Mucosa of gallbladder (tissue), 1 donor: ENCODE measurements at regions not wholly inside any gene's neighbourhood (a gene's known extent, or its start where the extent isn't known, plus 50 kb on each side); places are given as distances from the start of the nearest gene placed in this dataset.

Experiments
- DNase-seq: peaks from one replicate; pipeline ENCODE4 v3.0.0-alpha.2; 2020; ENCODE audit warnings: low spot score
- donor health status: DM: no; HTN: no; CAD: no.

GRCh38 chr2:216808805-216809425 lies 50.9 kb downstream of the TNP1 start:
- DNase-seq: no peak

GRCh38 chr2:216807857-216808272 lies 52.0 kb downstream of the TNP1 start:
- no peak for DNase-seq

DNA sequence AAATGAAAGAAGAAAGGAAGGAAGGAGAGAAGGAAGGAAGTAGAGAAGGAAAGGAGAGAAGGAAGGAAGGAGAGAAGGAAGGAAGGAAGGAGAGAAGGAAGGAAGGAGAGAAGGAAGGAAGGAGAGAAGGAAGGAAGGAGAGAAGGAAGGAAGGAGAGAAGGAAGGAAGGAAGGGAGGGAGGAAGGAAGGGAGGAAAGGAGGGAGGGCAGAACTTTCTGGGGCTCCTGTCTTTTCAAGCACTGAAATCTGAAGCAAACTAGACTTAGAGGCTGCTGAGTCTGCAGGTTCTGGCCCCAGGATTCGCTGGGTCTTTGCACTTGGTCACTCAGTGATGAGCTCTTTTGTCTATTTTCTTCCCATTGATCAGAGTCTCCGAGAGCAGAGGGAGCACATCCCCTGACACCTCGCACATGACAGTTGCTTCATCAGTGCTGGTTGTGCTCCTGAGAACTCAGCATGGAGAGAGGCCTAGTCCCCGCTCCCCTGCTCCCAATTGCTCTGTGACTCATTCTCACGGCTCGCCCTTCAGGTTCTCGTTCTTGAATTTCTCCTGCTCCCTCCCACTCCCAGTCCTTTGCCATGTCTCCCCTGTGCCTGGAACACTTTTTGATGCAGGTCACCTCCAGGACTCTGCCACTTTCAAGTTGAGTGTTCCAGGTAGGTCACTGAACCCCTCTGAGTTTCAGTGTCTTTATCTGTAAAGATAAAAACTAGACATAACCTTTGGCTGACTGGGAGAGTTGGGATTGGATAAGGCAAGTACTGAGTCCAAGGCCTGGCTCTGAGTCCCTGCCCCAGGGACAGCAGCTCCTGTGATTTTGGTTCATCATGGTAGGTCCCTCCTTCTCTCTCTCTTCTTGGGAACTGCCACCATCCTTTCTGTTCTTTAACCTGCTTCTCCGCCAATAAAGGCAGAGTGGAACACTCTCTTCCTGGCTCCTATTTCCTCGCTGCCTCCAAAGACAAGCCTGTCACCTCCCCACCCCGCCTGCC lies 55.2 kb downstream of the TNP1 start:
- no peak for DNase-seq

- DNase-seq: no peak
These were observed 56.1 kb downstream of the TNP1 start for GRCh38 chr2:216803791-216804190.

DNA sequence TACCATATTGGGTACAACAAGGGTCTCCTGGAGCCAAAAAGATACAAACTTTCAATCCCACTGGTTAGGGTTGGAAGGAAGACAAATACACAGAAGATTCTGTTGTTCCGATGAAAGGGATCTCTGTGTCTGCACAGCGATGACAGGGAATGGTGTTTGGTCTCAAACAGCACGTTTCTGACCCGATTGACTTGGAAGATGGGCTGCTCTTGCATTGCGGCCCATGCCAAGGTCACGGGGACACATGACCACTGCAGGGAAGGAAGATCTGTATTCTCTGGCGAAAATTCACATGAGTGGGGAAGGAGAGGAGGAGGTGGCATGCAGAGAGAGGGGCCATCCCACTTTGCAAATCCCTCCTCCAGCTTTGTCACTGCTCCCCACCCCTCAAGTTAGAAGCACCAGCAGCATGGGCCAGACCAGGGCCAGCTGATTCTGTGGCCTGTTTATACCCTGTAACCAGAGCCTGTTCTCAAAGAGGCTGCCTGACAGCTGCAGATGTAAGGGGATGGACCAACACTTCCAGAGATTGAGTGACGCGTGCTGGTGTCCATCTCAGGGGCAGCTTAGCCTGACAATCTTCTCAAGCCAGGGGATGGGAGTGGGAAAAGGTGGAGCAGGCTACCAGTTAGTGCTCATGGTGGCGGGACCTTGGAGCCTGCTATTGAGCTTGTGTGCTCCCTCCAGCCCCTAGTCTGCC lies 57.2 kb downstream of the TNP1 start:
- no peak for DNase-seq

GRCh38 chr2:216800836-216801235 lies 59.0 kb downstream of the TNP1 start:
- no peak for DNase-seq

GRCh38 chr2:216799873-216800431 lies 59.9 kb downstream of the TNP1 start:
- no peak for DNase-seq

DNA sequence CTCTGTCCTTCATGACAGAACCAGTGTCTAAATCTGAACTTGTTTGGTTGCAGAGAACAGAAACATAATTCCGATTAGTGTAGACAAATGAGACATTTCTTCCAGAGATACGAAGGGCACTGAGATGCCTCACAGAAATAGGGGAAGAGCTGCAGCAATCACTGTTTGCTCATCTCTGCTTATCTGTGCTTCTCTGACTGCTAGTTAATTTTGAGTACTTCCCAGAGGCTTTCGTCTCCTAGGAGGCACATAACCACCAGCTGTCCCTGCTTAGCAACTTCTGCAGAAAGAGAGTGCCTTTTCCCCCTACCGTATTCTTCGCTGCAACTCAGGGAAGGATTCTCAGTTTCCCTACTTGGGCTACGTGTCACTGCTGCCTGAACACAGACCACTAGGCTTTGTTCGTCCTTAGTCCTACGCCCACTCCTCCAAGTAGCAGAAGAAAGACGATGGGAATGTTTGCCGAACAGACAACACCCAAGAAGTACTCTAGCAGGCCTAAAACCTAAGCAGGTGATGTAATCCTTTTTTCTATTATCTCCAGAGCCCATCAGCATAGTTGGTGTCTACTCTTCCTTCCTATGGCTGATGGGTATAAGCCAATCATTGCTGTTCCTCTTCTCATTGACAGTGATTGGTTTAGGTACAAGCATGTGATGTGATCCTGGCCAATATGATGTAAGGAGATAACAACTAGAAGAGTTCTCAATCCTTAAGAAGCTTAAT lies 63.6 kb downstream of the TNP1 start:
- no peak for DNase-seq

GRCh38 chr2:216793386-216793785 lies 66.5 kb downstream of the TNP1 start:
- no peak for DNase-seq

GRCh38 chr2:216792222-216793021 lies 67.4 kb downstream of the TNP1 start:
- DNase-seq: peak; percentile 15

DNA sequence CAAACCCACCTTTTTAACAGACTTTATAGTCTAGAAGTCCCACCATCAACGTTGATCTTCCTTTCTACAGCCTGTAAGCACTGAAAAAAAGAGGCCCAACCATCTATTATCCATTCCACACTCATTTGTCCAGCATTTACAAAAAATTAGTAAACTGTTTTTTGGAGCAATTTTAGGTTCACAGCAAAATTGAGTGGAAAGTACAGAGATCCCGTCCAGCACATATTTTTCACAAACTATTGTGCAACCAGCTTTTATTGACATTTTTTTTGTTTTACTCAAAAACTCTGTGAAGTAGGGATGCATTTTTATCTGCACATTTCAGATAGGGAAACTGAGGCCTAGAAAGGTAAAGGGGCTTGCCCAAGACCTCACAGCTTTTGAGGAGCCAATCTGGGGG lies 68.6 kb downstream of the TNP1 start:
- DNase-seq: no peak

DNA sequence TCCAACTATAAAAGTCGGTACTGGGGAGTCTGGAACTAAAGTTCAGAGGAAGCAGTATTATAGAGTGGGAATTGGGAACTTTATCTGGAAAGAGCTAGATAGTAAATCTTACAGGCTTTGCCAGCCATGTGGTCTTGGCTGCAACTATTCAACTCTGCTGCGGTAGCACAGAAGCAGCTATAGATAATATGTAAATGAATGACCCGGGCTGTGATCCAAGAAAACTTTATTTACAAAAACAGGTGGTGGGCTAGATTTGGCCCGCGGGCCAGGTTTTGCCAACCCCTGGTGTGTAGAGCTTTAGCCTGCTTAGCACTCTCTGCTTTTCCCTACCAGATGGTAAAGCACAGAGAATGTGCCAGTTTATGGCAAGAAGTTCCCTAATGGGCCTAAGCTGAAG lies 70.8 kb downstream of the TNP1 start:
- DNase-seq: no peak

GRCh38 chr2:216787851-216788540 lies 71.9 kb downstream of the TNP1 start:
- DNase-seq: no peak

DNA sequence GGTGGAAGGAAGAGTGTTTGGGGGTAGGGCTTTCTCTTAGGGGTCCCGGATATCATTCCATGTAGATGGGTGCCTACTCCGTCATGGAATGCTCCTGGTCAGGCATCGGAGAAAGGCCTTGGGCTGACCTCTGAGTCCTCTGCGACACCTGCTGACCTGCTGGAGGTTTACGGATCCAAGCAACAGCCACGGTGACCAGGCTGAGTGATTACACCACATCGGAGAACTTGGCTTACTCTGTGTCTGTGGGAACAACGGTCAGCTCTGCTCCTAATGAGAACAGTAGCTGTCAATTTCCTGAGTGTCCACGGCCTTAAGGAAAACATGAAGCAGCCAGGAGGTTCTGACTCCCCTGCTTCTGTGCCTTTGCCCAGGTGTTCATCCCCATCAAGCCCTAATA lies 73.2 kb downstream of the TNP1 start:
- DNase-seq: no peak

- no peak for DNase-seq
These were observed 75.4 kb downstream of the TNP1 start for GRCh38 chr2:216784456-216784855.

DNA sequence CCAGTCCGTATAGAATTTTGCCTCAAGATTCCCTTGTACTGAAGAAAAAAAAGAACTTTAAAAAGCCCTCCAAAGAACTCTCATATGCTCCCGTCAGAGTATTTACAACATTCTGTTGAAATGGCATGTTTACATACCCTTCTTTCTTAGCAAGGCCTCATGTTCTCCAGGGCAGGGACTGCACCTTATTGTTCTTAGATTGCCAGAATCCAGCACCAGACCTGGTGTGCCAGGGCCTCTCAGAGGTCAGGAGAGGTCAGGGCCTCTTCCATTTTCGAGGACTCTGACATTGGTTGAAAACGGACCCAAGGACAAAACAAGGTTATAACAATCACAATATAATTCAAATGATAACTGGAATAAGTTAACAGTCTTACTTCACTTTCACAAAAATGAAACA lies 78.2 kb downstream of the TNP1 start:
- DNase-seq: no peak

DNA sequence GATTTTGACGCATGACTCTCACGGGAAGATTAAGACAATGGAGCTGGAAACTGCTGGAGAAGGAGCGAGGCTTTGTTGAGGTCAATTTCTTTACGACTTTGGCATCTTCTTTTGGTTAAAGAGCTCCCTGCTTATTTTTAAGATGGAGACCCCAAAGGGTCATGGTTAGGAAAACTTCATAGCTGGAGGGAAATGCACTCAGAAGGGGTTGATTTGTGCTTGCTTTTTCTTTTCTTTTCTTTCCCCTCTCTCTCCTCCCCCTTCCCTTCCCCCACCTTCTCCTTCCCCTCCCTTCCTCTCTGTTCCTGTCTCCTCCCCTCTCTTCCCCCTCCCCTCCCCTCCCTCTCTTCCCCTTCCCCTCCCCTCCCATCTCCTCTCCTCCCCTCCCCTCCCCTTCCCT lies 79.0 kb downstream of the TNP1 start:
- DNase-seq: no peak

- DNase-seq: no peak
These were observed 82.1 kb downstream of the TNP1 start for GRCh38 chr2:216777637-216778273.

DNA sequence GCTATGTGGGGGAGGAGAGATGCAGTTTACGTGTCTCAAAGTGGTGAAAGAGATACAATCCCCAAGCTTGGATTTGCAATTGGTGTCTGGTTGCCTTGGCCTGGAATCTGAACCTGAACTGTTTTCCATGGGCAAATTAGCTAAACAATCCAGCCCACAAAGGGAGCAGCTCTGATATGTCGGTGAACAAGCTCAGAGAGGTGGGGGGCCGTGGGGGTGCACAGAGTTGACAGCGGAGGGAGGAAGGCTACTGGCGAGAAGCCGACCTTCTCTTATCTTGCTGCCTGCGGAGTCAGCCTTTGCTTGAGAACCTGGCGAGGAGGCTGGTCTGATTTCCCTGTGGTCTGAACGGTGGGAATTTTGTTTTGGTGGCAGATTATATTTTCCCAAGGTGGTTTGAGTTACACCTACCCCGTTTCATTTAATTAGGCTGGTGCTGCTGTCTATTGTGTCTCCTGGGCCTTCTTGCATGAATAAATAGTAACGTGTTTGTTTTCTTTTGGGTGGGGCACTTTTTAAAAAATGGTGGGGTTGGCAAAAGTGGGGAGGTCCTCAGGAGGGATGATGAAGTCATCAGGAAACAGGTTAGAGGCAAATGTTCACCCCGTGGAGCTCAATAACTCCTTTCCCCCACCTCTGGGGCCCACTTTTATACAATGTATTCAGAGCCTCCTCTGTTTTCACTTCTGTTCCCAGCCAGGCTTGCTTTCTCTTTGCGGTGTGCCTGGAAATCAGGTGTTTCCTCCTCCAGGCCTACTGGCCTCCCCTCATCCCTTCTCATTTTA lies 80.9 kb upstream of the IGFBP5 start:
- DNase-seq: no peak
